HEK293T (cell line): ENCODE measurements at regions not wholly inside any gene's neighbourhood (a gene's known extent, or its start where the extent isn't known, plus 50 kb on each side); places are given as distances from the start of the nearest gene placed in this dataset.
A peak's percentile ranks its signal among the peaks of the same experiment; 100 is the strongest.

ENCODE experiments used
- CTCF ChIA-PET: fragments of 350-600 bp; formaldehyde crosslinking; extraction: SDS; loops from one replicate; lab custom pipeline; 2021; ENCODE audit warnings: antibody characterized with exemption, inconsistent platforms; lab: Yijun Ruan, JAX
- POLR2A ChIA-PET: fragments of 350-600 bp; formaldehyde crosslinking; extraction: SDS; loops from one replicate; lab custom pipeline; 2020; ENCODE audit warnings: antibody characterized with exemption, inconsistent platforms; lab: Yijun Ruan, JAX
- DNase-seq: peaks from one replicate; pipeline ENCODE4 v3.0.0; 2012; ENCODE audit warnings: mixed read lengths; ENCODE audit errors: extremely low spot score
- ARNT ChIP-seq: fragments of 450-650 bp; IDR thresholded peaks from 2 replicates; pipeline ENCODE4 v1.6.1; 2017; ENCODE audit warnings: mild to moderate bottlenecking
- BHLHE40 ChIP-seq: fragments of 450-650 bp; IDR thresholded peaks from 2 replicates; pipeline ENCODE4 v1.6.1; 2016; ENCODE audit warnings: mild to moderate bottlenecking, moderate library complexity, borderline replicate concordance
- CTBP1 ChIP-seq: fragments of 450-650 bp; IDR thresholded peaks from 2 replicates; pipeline ENCODE4 v1.6.1; 2016; ENCODE audit warnings: borderline replicate concordance
- ELF4 ChIP-seq: fragments of 450-650 bp; IDR thresholded peaks from 2 replicates; pipeline ENCODE4 v1.6.1; 2017; ENCODE audit warnings: antibody characterized with exemption
- FOXA1 ChIP-seq: fragments of 450-650 bp; IDR thresholded peaks from 2 replicates; pipeline ENCODE4 v1.6.1; 2016; ENCODE audit warnings: mild to moderate bottlenecking
- FOXK2 ChIP-seq: fragments of 450-650 bp; IDR thresholded peaks from 2 replicates; pipeline ENCODE4 v1.6.1; 2016; ENCODE audit warnings: mild to moderate bottlenecking
- FOXM1 ChIP-seq: fragments of 450-650 bp; IDR thresholded peaks from 2 replicates; pipeline ENCODE4 v1.6.1; 2017; ENCODE audit warnings: mild to moderate bottlenecking, borderline replicate concordance
- HDGF ChIP-seq: fragments of 450-650 bp; IDR thresholded peaks from 2 replicates; pipeline ENCODE4 v1.6.1; 2017; ENCODE audit warnings: antibody characterized with exemption, borderline replicate concordance
- L3MBTL2 ChIP-seq: fragments of 450-650 bp; conservative IDR thresholded peaks from 2 replicates; pipeline ENCODE4 v1.6.1; 2016; ENCODE audit warnings: mild to moderate bottlenecking
- LEF1 ChIP-seq: fragments of 450-650 bp; IDR thresholded peaks from 2 replicates; pipeline ENCODE4 v1.6.1; 2017; ENCODE audit warnings: mild to moderate bottlenecking, borderline replicate concordance
- NFRKB ChIP-seq: fragments of 450-650 bp; IDR thresholded peaks from 2 replicates; pipeline ENCODE4 v1.6.1; 2016; ENCODE audit warnings: mild to moderate bottlenecking, moderate library complexity
- PKNOX1 ChIP-seq: fragments of 450-650 bp; IDR thresholded peaks from 2 replicates; pipeline ENCODE4 v1.6.1; 2016
- SP1 ChIP-seq: fragments of 450-650 bp; IDR thresholded peaks from 2 replicates; pipeline ENCODE4 v1.6.1; 2017
- SUZ12 ChIP-seq: fragments of 450-650 bp; IDR thresholded peaks from 2 replicates; pipeline ENCODE4 v1.6.1; 2016; ENCODE audit warnings: mild to moderate bottlenecking
- TARDBP ChIP-seq: fragments of 450-650 bp; IDR thresholded peaks from 2 replicates; pipeline ENCODE4 v1.6.1; 2016
- ZNF384 ChIP-seq: fragments of 450-650 bp; IDR thresholded peaks from 2 replicates; pipeline ENCODE4 v1.6.1; 2016

DNA sequence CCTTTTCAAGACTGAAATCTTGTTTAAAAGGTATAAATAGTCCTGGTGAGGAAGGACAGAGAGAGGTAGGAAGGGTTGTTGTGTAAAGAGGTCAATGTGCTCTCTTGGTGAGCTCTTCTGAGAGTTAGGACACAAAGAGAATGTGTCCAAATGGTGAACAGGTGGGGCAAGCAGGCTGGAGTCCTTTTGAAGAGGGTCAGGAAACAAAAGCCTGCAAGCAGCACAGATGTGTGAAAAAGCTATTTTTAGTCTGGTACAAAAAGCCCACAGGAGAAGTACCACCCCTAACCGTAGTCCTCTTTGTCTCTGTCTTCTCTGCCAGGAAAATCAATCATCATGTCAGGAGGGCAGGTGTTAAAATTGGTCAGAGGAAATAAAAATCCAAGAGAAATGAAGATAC, 54.4 kb upstream of the SYN3 start:
- TF ChIP-seq FOXK2 (no peak), PKNOX1 (0 out of 2 replicates have a peak, but pooled peaks have one; percentile 3)
- CTCF ChIA-PET: no interaction called here
- no peak for DNase-seq
- POLR2A ChIA-PET: no interaction called here

- no peak for DNase-seq
- TF ChIP-seq L3MBTL2: no peak
- TF ChIP-seq SUZ12: no peak
- no peak for TF ChIP-seq NFRKB
- no peak for TF ChIP-seq FOXA1
- TF ChIP-seq CTBP1: no peak
- no peak for TF ChIP-seq LEF1
- no peak for TF ChIP-seq HDGF
- TF ChIP-seq PKNOX1: no peak
- no peak for TF ChIP-seq BHLHE40
- ChIA-PET POLR2A (no interaction called here), CTCF (interaction anchor here (1.1 kb wide), 1 partner anchor 53 kb away, joined by 3 read pairs; the partner anchor contains the start of gene SYN3)
Observed at GRCh38 chr22:33111491-33111890, 53.3 kb upstream of the SYN3 start.

DNA sequence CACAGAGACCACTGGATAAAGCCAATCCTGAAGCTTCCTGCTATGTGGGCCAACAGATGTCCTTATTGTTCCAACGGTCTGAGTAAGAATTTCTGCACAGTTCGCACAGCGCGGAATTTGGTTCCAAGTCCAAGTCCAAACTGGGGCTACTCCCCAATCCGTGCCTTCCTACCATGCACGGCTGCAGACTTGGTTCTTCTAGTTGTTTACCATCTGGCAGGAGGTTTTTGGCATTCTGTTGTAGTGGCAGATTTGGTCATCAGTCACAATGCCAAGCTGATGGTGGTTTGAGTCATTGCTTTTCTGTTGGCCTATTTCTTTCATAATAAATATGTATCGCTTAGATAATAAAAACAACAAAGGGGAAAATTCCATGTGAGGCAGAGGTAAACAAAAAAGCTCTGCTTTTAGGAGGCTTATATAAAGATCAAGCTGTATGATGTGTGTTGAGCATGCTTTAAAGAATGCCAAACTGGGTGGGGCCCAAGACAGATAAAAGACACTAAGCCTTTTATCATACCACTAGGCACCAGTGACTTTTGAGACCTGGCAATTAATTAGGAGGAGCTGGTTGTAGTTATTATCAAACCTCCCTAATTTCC, 52.5 kb upstream of the SYN3 start:
- ChIA-PET POLR2A (no interaction called here), CTCF (interaction anchor here (1.1 kb wide), 1 partner anchor 52 kb away, joined by 3 read pairs; the partner anchor contains the start of gene SYN3)
- no peak for DNase-seq
- TF ChIP-seq ARNT (no peak), ZNF384 (no peak), FOXA1 (no peak), TARDBP (no peak), FOXK2 (no peak), LEF1 (no peak), SUZ12 (no peak), HDGF (no peak), FOXM1 (no peak), CTBP1 (no peak), PKNOX1 (no peak), SP1 (no peak), ELF4 (no peak), NFRKB (no peak), BHLHE40 (no peak), L3MBTL2 (no peak)

GRCh38 chr22:33109514-33110430, 51.6 kb upstream of the SYN3 start:
- POLR2A ChIA-PET: no interaction called here
- DNase-seq: no peak

More at GRCh38 chr22:33109514-33110430, 51.6 kb upstream of the SYN3 start:
- CTCF ChIA-PET: interaction anchor here (0.6 kb wide), 1 partner anchor 22 kb away, joined by 3 read pairs; no protein-coding TSS in a partner anchor
- TF ChIP-seq CTBP1 (no peak), ELF4 (no peak), TARDBP (no peak), LEF1 (no peak), ARNT (no peak), SP1 (no peak), L3MBTL2 (no peak), PKNOX1 (no peak), NFRKB (no peak), FOXK2 (no peak), BHLHE40 (no peak), ZNF384 (no peak), SUZ12 (no peak), FOXM1 (no peak), FOXA1 (no peak), HDGF (no peak)
